Common myeloid progenitor, CD34-positive (primary cell): ENCODE measurements at regions not wholly inside any gene's neighbourhood (a gene's known extent, or its start where the extent isn't known, plus 50 kb on each side); places are given as distances from the start of the nearest gene placed in this dataset.

ENCODE experiments used
- CTCF ChIA-PET: fragments of 350-600 bp; sonication (Branson Sonifier 250); formaldehyde crosslinking; loops from one replicate; lab custom pipeline; 2021; ENCODE audit warnings: antibody characterized with exemption; lab: Charles Lee
- POLR2A ChIA-PET: fragments of 350-600 bp; sonication (Branson Sonifier 250); formaldehyde crosslinking; loops from one replicate; lab custom pipeline; 2021; ENCODE audit warnings: antibody characterized with exemption; lab: Charles Lee
- DNase-seq, 3 donors: peaks; one replicate each; pipeline versions ENCODE4 v3.0.0 to v3.0.0-alpha.2; 2013
- H3K27ac ChIP-seq, 2 experiments: 1 replicate in 1 of 2; 2 replicates in 1 of 2; pipeline ENCODE4 v1.7.0; 2013; ENCODE audit warnings: inconsistent platforms in 2 of 2, low read length in 2 of 2, mild to moderate bottlenecking in 2 of 2, low read depth in 1 of 2, moderate library complexity in 1 of 2; ENCODE audit not compliant: severe bottlenecking in 2 of 2, insufficient read depth in 1 of 2, poor library complexity in 1 of 2
- H3K27me3 ChIP-seq, 5 experiments: replicated peaks in 2 of 5; 1 replicate in 3 of 5; 2 replicates in 2 of 5; pipeline versions ENCODE4 v1.6.1 to v1.7.0; 2013; ENCODE audit warnings: low read length in 4 of 5, mild to moderate bottlenecking in 2 of 5, moderate library complexity in 2 of 5, inconsistent platforms in 1 of 5; ENCODE audit not compliant: insufficient read depth in 5 of 5, control insufficient read depth in 4 of 5
- H3K36me3 ChIP-seq, 4 experiments: 1 replicate in 2 of 4; 2 replicates in 2 of 4; pipeline versions ENCODE4 v1.6.1 to v1.7.0; 2013; ENCODE audit warnings: low read length in 3 of 4, control low read depth in 1 of 4, mild to moderate bottlenecking in 1 of 4; ENCODE audit not compliant: control insufficient read depth in 4 of 4, insufficient read depth in 4 of 4
- H3K4me1 ChIP-seq, 4 experiments: 1 replicate in 3 of 4; 2 replicates in 1 of 4; pipeline versions ENCODE4 v1.6.1 to v1.7.1; 2013; ENCODE audit warnings: low read length in 3 of 4, mild to moderate bottlenecking in 3 of 4, control low read depth in 1 of 4, inconsistent platforms in 1 of 4, moderate library complexity in 1 of 4; ENCODE audit not compliant: control insufficient read depth in 4 of 4, insufficient read depth in 4 of 4; ENCODE audit errors: control extremely low read depth in 1 of 4
- H3K4me3 ChIP-seq, 7 experiments: 1 replicate in 4 of 7; 2 replicates in 3 of 7; pipeline versions ENCODE4 v1.5.1 to v1.7.0; 2013; ENCODE audit warnings: mild to moderate bottlenecking in 7 of 7, low read length in 6 of 7, moderate library complexity in 6 of 7, inconsistent platforms in 2 of 7, low read depth in 2 of 7, control low read depth in 1 of 7; ENCODE audit not compliant: insufficient read depth in 4 of 7, control insufficient read depth in 1 of 7; ENCODE audit errors: extremely low read depth in 1 of 7
- H3K9me3 ChIP-seq, 5 experiments: 1 replicate in 4 of 5; 2 replicates in 1 of 5; pipeline versions ENCODE4 v1.6.1 to v1.7.1; 2013; ENCODE audit warnings: low read length in 4 of 5, mild to moderate bottlenecking in 2 of 5, inconsistent platforms in 1 of 5, low read depth in 1 of 5, moderate library complexity in 1 of 5; ENCODE audit not compliant: control insufficient read depth in 4 of 5, insufficient read depth in 2 of 5; ENCODE audit errors: control extremely low read depth in 1 of 5
- WGBS: methylation state at CpG from one replicate; pipeline ENCODE4 v1.1.5; 2013; ENCODE audit not compliant: insufficient coverage; 5-methylcytosine and 5-hydroxymethylcytosine counted together

- Histone ChIP-seq H3K27me3 (no peaks in the 10 kb centered on the region), H3K27ac (no peak overlapping the region), H3K9me3 (no peaks in the 10 kb centered on the region), H3K36me3 (no peaks in the 10 kb centered on the region), H3K4me3 (no peak overlapping the region), H3K4me1 (no peaks in the 10 kb centered on the region)
- ChIA-PET CTCF (no interaction called here), POLR2A (no interaction called here)
- no peak for DNase-seq
- WGBS = 89% methylated on average over 1 of the region's 1 CpG
Measured at GRCh38 chr4:10761903-10762302, 77.3 kb upstream of the CLNK start.

- WGBS = 100% methylated on average over 3 of the region's 3 CpGs
- Histone ChIP-seq H3K36me3 (no peaks in the 10 kb centered on the region), H3K4me1 (no peaks in the 10 kb centered on the region), H3K27me3 (no peaks in the 10 kb centered on the region), H3K9me3 (no peaks in the 10 kb centered on the region), H3K27ac (no peak overlapping the region), H3K4me3 (no peak overlapping the region)
- CTCF ChIA-PET = no interaction called here
- POLR2A ChIA-PET = no interaction called here
- DNase-seq = peak in 1 of 3 donors; percentile 5
Measured at GRCh38 chr4:10760086-10760485, 75.5 kb upstream of the CLNK start.

- H3K9me3 ChIP-seq = no peaks in the 10 kb centered on the region
- POLR2A ChIA-PET = no interaction called here
- CTCF ChIA-PET = interaction anchor here (1.1 kb wide), 2 partner anchors 11 to 13 kb away, joined by 3 read pairs; no protein-coding TSS in a partner anchor
- no peak overlapping the region for H3K4me3 ChIP-seq
- DNase-seq = no peak
- H3K27me3 ChIP-seq = no peaks in the 10 kb centered on the region
- H3K4me1 ChIP-seq = no peaks in the 10 kb centered on the region
- no peak overlapping the region for H3K27ac ChIP-seq
- H3K36me3 ChIP-seq = no peaks in the 10 kb centered on the region
Measured at GRCh38 chr4:10758906-10759305, 74.3 kb upstream of the CLNK start.

- Histone ChIP-seq H3K4me1 (no peaks in the 10 kb centered on the region), H3K27me3 (no peaks in the 10 kb centered on the region)
- WGBS = 88% methylated on average over 2 of the region's 2 CpGs
Measured at GRCh38 chr4:10753856-10754402, 69.4 kb upstream of the CLNK start.

GRCh38 chr4:10753336-10753735 is 68.8 kb upstream of the CLNK start:
- ChIA-PET POLR2A (no interaction called here), CTCF (no interaction called here)
- WGBS = 93% methylated on average over 5 of the region's 5 CpGs

More at GRCh38 chr4:10753856-10754402, 69.4 kb upstream of the CLNK start:
- ChIA-PET CTCF (no interaction called here), POLR2A (no interaction called here)
- Histone ChIP-seq H3K27ac (no peak overlapping the region), H3K36me3 (no peaks in the 10 kb centered on the region), H3K9me3 (no peaks in the 10 kb centered on the region), H3K4me3 (no peak overlapping the region)
- no peak for DNase-seq

GRCh38 chr4:10750714-10751113 is 66.1 kb upstream of the CLNK start:
- CTCF ChIA-PET = no interaction called here
- POLR2A ChIA-PET = no interaction called here
- no peak overlapping the region for H3K4me3 ChIP-seq
- H3K36me3 ChIP-seq = no peaks in the 10 kb centered on the region
- no peak overlapping the region for H3K27ac ChIP-seq
- H3K4me1 ChIP-seq = no peaks in the 10 kb centered on the region
- H3K9me3 ChIP-seq = no peaks in the 10 kb centered on the region
- no peaks in the 10 kb centered on the region for H3K27me3 ChIP-seq
- no peak for DNase-seq
- 97% methylated on average over 4 of the region's 5 CpGs for WGBS

More at GRCh38 chr4:10753336-10753735, 68.8 kb upstream of the CLNK start:
- DNase-seq = no peak
- Histone ChIP-seq H3K36me3 (no peaks in the 10 kb centered on the region), H3K4me3 (no peak overlapping the region), H3K27ac (no peak overlapping the region), H3K9me3 (no peaks in the 10 kb centered on the region), H3K27me3 (no peaks in the 10 kb centered on the region), H3K4me1 (no peaks in the 10 kb centered on the region)

- DNase-seq = no peak
- CTCF ChIA-PET = no interaction called here
Measured at GRCh38 chr4:10747186-10747585, 62.6 kb upstream of the CLNK start.

More at GRCh38 chr4:10747186-10747585, 62.6 kb upstream of the CLNK start:
- H3K27me3 ChIP-seq = no peaks in the 10 kb centered on the region
- POLR2A ChIA-PET = no interaction called here
- no peaks in the 10 kb centered on the region for H3K4me1 ChIP-seq
- H3K27ac ChIP-seq = no peak overlapping the region
- no peaks in the 10 kb centered on the region for H3K9me3 ChIP-seq
- no peak overlapping the region for H3K4me3 ChIP-seq
- no peaks in the 10 kb centered on the region for H3K36me3 ChIP-seq
- WGBS = 92% methylated on average over 5 of the region's 5 CpGs
